ENCODE measurements at regions not wholly inside any gene's neighbourhood (a gene's known extent, or its start where the extent isn't known, plus 50 kb on each side); places are given as distances from the start of the nearest gene placed in this dataset.

- no peak for TF ChIP-seq EP300 (IDR thresholded peaks at IDR 0.05)
- TF ChIP-seq, protein P1, sequence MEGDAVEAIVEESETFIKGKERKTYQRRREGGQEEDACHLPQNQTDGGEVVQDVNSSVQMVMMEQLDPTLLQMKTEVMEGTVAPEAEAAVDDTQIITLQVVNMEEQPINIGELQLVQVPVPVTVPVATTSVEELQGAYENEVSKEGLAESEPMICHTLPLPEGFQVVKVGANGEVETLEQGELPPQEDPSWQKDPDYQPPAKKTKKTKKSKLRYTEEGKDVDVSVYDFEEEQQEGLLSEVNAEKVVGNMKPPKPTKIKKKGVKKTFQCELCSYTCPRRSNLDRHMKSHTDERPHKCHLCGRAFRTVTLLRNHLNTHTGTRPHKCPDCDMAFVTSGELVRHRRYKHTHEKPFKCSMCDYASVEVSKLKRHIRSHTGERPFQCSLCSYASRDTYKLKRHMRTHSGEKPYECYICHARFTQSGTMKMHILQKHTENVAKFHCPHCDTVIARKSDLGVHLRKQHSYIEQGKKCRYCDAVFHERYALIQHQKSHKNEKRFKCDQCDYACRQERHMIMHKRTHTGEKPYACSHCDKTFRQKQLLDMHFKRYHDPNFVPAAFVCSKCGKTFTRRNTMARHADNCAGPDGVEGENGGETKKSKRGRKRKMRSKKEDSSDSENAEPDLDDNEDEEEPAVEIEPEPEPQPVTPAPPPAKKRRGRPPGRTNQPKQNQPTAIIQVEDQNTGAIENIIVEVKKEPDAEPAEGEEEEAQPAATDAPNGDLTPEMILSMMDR (IDR thresholded peaks at IDR 0.05) = no peak
- TF ChIP-seq POLR2AphosphoS5 (IDR thresholded peaks at IDR 0.05) = no peak
Measured at GRCh38 chr2:129672521-129672920, 306.9 kb upstream of the RAB6C start.

Measured in gastroesophageal sphincter (tissue), 3 donors.